ENCODE measurements at regions not wholly inside any gene's neighbourhood (a gene's known extent, or its start where the extent isn't known, plus 50 kb on each side); places are given as distances from the start of the nearest gene placed in this dataset.
"Not testable (repeated sequence)": the region's sequence is repeated elsewhere in the genome, so short reads cannot be mapped to it uniquely, and the experiment has no call there.

GRCh38 chrX:73965833-73966232, 113.3 kb upstream of the XIST start:
- peaks cover 44% of the 10 kb centered on the region for H3K36me3 ChIP-seq (ENCODE audit: insufficient read depth, low read length)
- DNase-seq (ENCODE audit: low read depth, low spot score) = no peak
- TF ChIP-seq POLR2AphosphoS5 (IDR thresholded peaks at IDR 0.05; ENCODE audit: borderline replicate concordance, low read depth, low read length) = no peak
- TF ChIP-seq EZH2 (IDR thresholded peaks at IDR 0.05) = no peak
- no peak for TF ChIP-seq FOXP2 (optimal IDR thresholded peaks at IDR 0.05; ENCODE audit: control extremely low read depth, extremely low read length, insufficient read depth)
- no peak overlapping the region for H3K4me3 ChIP-seq
- H3K27ac ChIP-seq = no peak overlapping the region
- H3K9ac ChIP-seq (ENCODE audit: insufficient read length) = no peak overlapping the region
- 0 out of 2 replicates have a peak, but pooled peaks cover under 1% of the 10 kb centered on the region for H3K9me3 ChIP-seq (ENCODE audit: low read depth, low read length)

GRCh38 chrX:73964579-73964978, 112.1 kb upstream of the XIST start:
- TF ChIP-seq EZH2 (IDR thresholded peaks at IDR 0.05) = no peak
- no peak for TF ChIP-seq FOXP2 (optimal IDR thresholded peaks at IDR 0.05; ENCODE audit: control extremely low read depth, extremely low read length, insufficient read depth)
- no peak for TF ChIP-seq POLR2AphosphoS5 (IDR thresholded peaks at IDR 0.05; ENCODE audit: borderline replicate concordance, low read depth, low read length)
- Histone ChIP-seq H3K9me3 (ENCODE audit: low read depth, low read length) (no peaks in the 10 kb centered on the region), H3K9ac (ENCODE audit: insufficient read length) (no peak overlapping the region), H3K36me3 (ENCODE audit: insufficient read depth, low read length) (peaks cover 38% of the 10 kb centered on the region), H3K27ac (no peak overlapping the region), H3K4me3 (no peak overlapping the region)
- DNase-seq (ENCODE audit: low read depth, low spot score) = no peak

- no peak overlapping the region for H3K4me3 ChIP-seq
- no peak overlapping the region for H3K27ac ChIP-seq
- TF ChIP-seq FOXP2 (optimal IDR thresholded peaks at IDR 0.05; ENCODE audit: control extremely low read depth, extremely low read length, insufficient read depth) (no peak), EZH2 (IDR thresholded peaks at IDR 0.05) (no peak)
- peaks cover 36% of the 10 kb centered on the region for H3K36me3 ChIP-seq (ENCODE audit: insufficient read depth, low read length)
- no peak overlapping the region for H3K9ac ChIP-seq (ENCODE audit: insufficient read length)
- H3K9me3 ChIP-seq (ENCODE audit: low read depth, low read length) = no peaks in the 10 kb centered on the region
- DNase-seq (ENCODE audit: low read depth, low spot score) = no peak
Measured at GRCh38 chrX:73963682-73964081, 111.2 kb upstream of the XIST start.

- H3K27ac ChIP-seq = no peak overlapping the region
- TF ChIP-seq FOXP2 (optimal IDR thresholded peaks at IDR 0.05; ENCODE audit: control extremely low read depth, extremely low read length, insufficient read depth) (no peak), POLR2AphosphoS5 (IDR thresholded peaks at IDR 0.05; ENCODE audit: borderline replicate concordance, low read depth, low read length) (no peak), EZH2 (IDR thresholded peaks at IDR 0.05) (no peak)
- peaks cover 42% of the 10 kb centered on the region for H3K36me3 ChIP-seq (ENCODE audit: insufficient read depth, low read length)
- H3K9ac ChIP-seq (ENCODE audit: insufficient read length) = no peak overlapping the region
- no peak for DNase-seq (ENCODE audit: low read depth, low spot score)
- no peaks in the 10 kb centered on the region for H3K9me3 ChIP-seq (ENCODE audit: low read depth, low read length)
- H3K4me3 ChIP-seq = no peak overlapping the region
Measured at GRCh38 chrX:73962948-73963347, 110.4 kb upstream of the XIST start.

GRCh38 chrX:73961867-73962266, 109.4 kb upstream of the XIST start:
- not testable (repeated sequence) for H3K9me3 ChIP-seq (ENCODE audit: low read depth, low read length); H3K9ac ChIP-seq (ENCODE audit: insufficient read length); H3K4me3 ChIP-seq; DNase-seq (ENCODE audit: low read depth, low spot score); H3K27ac ChIP-seq
- peaks cover 46% of the 10 kb centered on the region for H3K36me3 ChIP-seq (ENCODE audit: insufficient read depth, low read length)

GRCh38 chrX:73944563-73944908, 92.0 kb upstream of the XIST start:
- Histone ChIP-seq H3K9me3 (ENCODE audit: low read depth, low read length) (no peaks in the 10 kb centered on the region), H3K36me3 (ENCODE audit: insufficient read depth, low read length) (peaks cover 40% of the 10 kb centered on the region), H3K9ac (ENCODE audit: insufficient read length) (peak overlapping the region; percentile 99), H3K27ac (peak overlapping the region; percentile 95), H3K4me3 (peak overlapping the region; percentile 100)
- no peak for DNase-seq (ENCODE audit: low read depth, low spot score)
- no peak for TF ChIP-seq POLR2AphosphoS5 (IDR thresholded peaks at IDR 0.05; ENCODE audit: borderline replicate concordance, low read depth, low read length)
- TF ChIP-seq EZH2 (IDR thresholded peaks at IDR 0.05) = no peak
- no peak for TF ChIP-seq FOXP2 (optimal IDR thresholded peaks at IDR 0.05; ENCODE audit: control extremely low read depth, extremely low read length, insufficient read depth)

- Histone ChIP-seq H3K4me3 (peak overlapping the region; percentile 100), H3K27ac (peak overlapping the region; percentile 95), H3K9ac (ENCODE audit: insufficient read length) (peak overlapping the region; percentile 99), H3K9me3 (ENCODE audit: low read depth, low read length) (no peaks in the 10 kb centered on the region), H3K36me3 (ENCODE audit: insufficient read depth, low read length) (peaks cover 33% of the 10 kb centered on the region)
- DNase-seq (ENCODE audit: low read depth, low spot score) = no peak
- TF ChIP-seq EZH2 (IDR thresholded peaks at IDR 0.05) = no peak
- TF ChIP-seq POLR2AphosphoS5 (IDR thresholded peaks at IDR 0.05; ENCODE audit: borderline replicate concordance, low read depth, low read length) = peak; percentile 96
Measured at GRCh38 chrX:73943693-73944562, 91.4 kb upstream of the XIST start.

- no peak overlapping the region for H3K27ac ChIP-seq
Measured at GRCh38 chrX:73940893-73941470, 88.5 kb upstream of the XIST start.

GRCh38 chrX:73937843-73938242, 85.3 kb upstream of the XIST start:
- H3K9ac ChIP-seq (ENCODE audit: insufficient read length); H3K9me3 ChIP-seq (ENCODE audit: low read depth, low read length); H3K36me3 ChIP-seq (ENCODE audit: insufficient read depth, low read length); H3K27ac ChIP-seq; H3K4me3 ChIP-seq; DNase-seq (ENCODE audit: low read depth, low spot score): not testable (repeated sequence)

More at GRCh38 chrX:73940893-73941470, 88.5 kb upstream of the XIST start:
- H3K9me3 ChIP-seq (ENCODE audit: low read depth, low read length) = no peaks in the 10 kb centered on the region
- no peak for DNase-seq (ENCODE audit: low read depth, low spot score)
- H3K9ac ChIP-seq (ENCODE audit: insufficient read length) = no peak overlapping the region
- H3K36me3 ChIP-seq (ENCODE audit: insufficient read depth, low read length) = peaks cover 7% of the 10 kb centered on the region; the same call in 1 of the 2 replicates
- no peak overlapping the region for H3K4me3 ChIP-seq
- TF ChIP-seq FOXP2 (optimal IDR thresholded peaks at IDR 0.05; ENCODE audit: control extremely low read depth, extremely low read length, insufficient read depth) (no peak), POLR2AphosphoS5 (IDR thresholded peaks at IDR 0.05; ENCODE audit: borderline replicate concordance, low read depth, low read length) (no peak), EZH2 (IDR thresholded peaks at IDR 0.05) (no peak)

Measured in SK-N-MC (cell line).